ENCODE measurements at regions not wholly inside any gene's neighbourhood (a gene's known extent, or its start where the extent isn't known, plus 50 kb on each side); places are given as distances from the start of the nearest gene placed in this dataset.
"Not testable (repeated sequence)": the region's sequence is repeated elsewhere in the genome, so short reads cannot be mapped to it uniquely, and the experiment has no call there.

GRCh38 chr6:9126034-9126433 lies 690.7 kb upstream of the SLC35B3 start:
- DNase-seq (ENCODE audit: low read depth in 2 of 2), result not testable (repeated sequence)

- DNase-seq (ENCODE audit: low read depth in 2 of 2), result no peak
Observed at GRCh38 chr6:9121549-9121948, 686.2 kb upstream of the SLC35B3 start.

- no peak for DNase-seq (ENCODE audit: low read depth in 2 of 2)
Observed at GRCh38 chr6:9116026-9116425, 680.7 kb upstream of the SLC35B3 start.

GRCh38 chr6:9112544-9112943 lies 677.2 kb upstream of the SLC35B3 start:
- no peak for DNase-seq (ENCODE audit: low read depth in 2 of 2)

- DNase-seq (ENCODE audit: low read depth in 2 of 2), result no peak
Observed at GRCh38 chr6:9103876-9104521, 668.7 kb upstream of the SLC35B3 start.

GRCh38 chr6:9101920-9102319 lies 666.6 kb upstream of the SLC35B3 start:
- no peak for DNase-seq (ENCODE audit: low read depth in 2 of 2)

- DNase-seq (ENCODE audit: low read depth in 2 of 2), result no peak
Observed at GRCh38 chr6:9100869-9101580, 665.7 kb upstream of the SLC35B3 start.

GRCh38 chr6:9095729-9096128 lies 660.4 kb upstream of the SLC35B3 start:
- DNase-seq (ENCODE audit: low read depth in 2 of 2), result no peak

GRCh38 chr6:9095137-9095536 lies 659.8 kb upstream of the SLC35B3 start:
- DNase-seq (ENCODE audit: low read depth in 2 of 2), result no peak

GRCh38 chr6:9089724-9090123 lies 654.4 kb upstream of the SLC35B3 start:
- DNase-seq (ENCODE audit: low read depth in 2 of 2), result no peak

- no peak for DNase-seq (ENCODE audit: low read depth in 2 of 2)
Observed at GRCh38 chr6:9087470-9087869, 652.1 kb upstream of the SLC35B3 start.

GRCh38 chr6:9086331-9086730 lies 651.0 kb upstream of the SLC35B3 start:
- DNase-seq (ENCODE audit: low read depth in 2 of 2), result no peak

- no peak for DNase-seq (ENCODE audit: low read depth in 2 of 2)
Observed at GRCh38 chr6:9085709-9086070, 650.3 kb upstream of the SLC35B3 start.

GRCh38 chr6:9085054-9085708 lies 649.8 kb upstream of the SLC35B3 start:
- no peak for DNase-seq (ENCODE audit: low read depth in 2 of 2)

- DNase-seq (ENCODE audit: low read depth in 2 of 2), result no peak
Observed at GRCh38 chr6:9083108-9083507, 647.8 kb upstream of the SLC35B3 start.

GRCh38 chr6:9066726-9067125 lies 631.4 kb upstream of the SLC35B3 start:
- DNase-seq (ENCODE audit: low read depth in 2 of 2), result no peak

- DNase-seq (ENCODE audit: low read depth in 2 of 2), result no peak
Observed at GRCh38 chr6:9064156-9064555, 628.8 kb upstream of the SLC35B3 start.

- no peak for DNase-seq (ENCODE audit: low read depth in 2 of 2)
Observed at GRCh38 chr6:9062596-9062995, 627.3 kb upstream of the SLC35B3 start.

- DNase-seq (ENCODE audit: low read depth in 2 of 2), result no peak
Observed at GRCh38 chr6:9057937-9058336, 622.6 kb upstream of the SLC35B3 start.

- DNase-seq (ENCODE audit: low read depth in 2 of 2), result no peak
Observed at GRCh38 chr6:9056556-9056955, 621.2 kb upstream of the SLC35B3 start.

GRCh38 chr6:9044426-9044825 lies 609.1 kb upstream of the SLC35B3 start:
- DNase-seq (ENCODE audit: low read depth in 2 of 2), result no peak

GRCh38 chr6:9040718-9041117 lies 605.4 kb upstream of the SLC35B3 start:
- DNase-seq (ENCODE audit: low read depth in 2 of 2), result no peak

GRCh38 chr6:9039258-9039657 lies 603.9 kb upstream of the SLC35B3 start:
- DNase-seq (ENCODE audit: low read depth in 2 of 2), result no peak

Data from dermis microvascular lymphatic vessel endothelial cell (primary cell).